HEK293 (cell line): ENCODE measurements at regions not wholly inside any gene's neighbourhood (a gene's known extent, or its start where the extent isn't known, plus 50 kb on each side); places are given as distances from the start of the nearest gene placed in this dataset.

Source experiments
- TSHZ1 ChIP-seq: fragments of 450-650 bp; formaldehyde crosslinking; IDR thresholded peaks from 2 replicates; pipeline ENCODE4 v1.5.1; 2016; ENCODE audit warnings: missing biosample characterization, missing genetic modification characterization, borderline replicate concordance
- YY1 ChIP-seq: fragments of 450-650 bp; formaldehyde crosslinking; IDR thresholded peaks from 2 replicates; pipeline ENCODE4 v1.5.1; 2018; ENCODE audit warnings: missing biosample characterization, missing genetic modification characterization
- ZNF121 ChIP-seq: fragments of 450-650 bp; formaldehyde crosslinking; IDR thresholded peaks from 2 replicates; pipeline ENCODE4 v1.5.1; 2016; ENCODE audit warnings: missing biosample characterization, missing genetic modification characterization
- ZNF350 ChIP-seq: fragments of 450-650 bp; formaldehyde crosslinking; IDR thresholded peaks from 2 replicates; pipeline ENCODE4 v1.5.0; 2017; ENCODE audit warnings: missing biosample characterization, mild to moderate bottlenecking, missing genetic modification characterization
- ZNF366 ChIP-seq: fragments of 450-650 bp; formaldehyde crosslinking; conservative IDR thresholded peaks from 2 replicates; pipeline ENCODE4 v1.5.1; 2016; ENCODE audit warnings: missing biosample characterization, missing genetic modification characterization
- ZNF423 ChIP-seq: fragments of 450-650 bp; formaldehyde crosslinking; IDR thresholded peaks from 2 replicates; pipeline ENCODE4 v1.5.1; 2016; ENCODE audit warnings: missing biosample characterization, missing genetic modification characterization
- ZNF501 ChIP-seq: fragments of 450-650 bp; formaldehyde crosslinking; IDR thresholded peaks from 2 replicates; pipeline ENCODE4 v1.5.1; 2016; ENCODE audit warnings: missing biosample characterization, missing genetic modification characterization
- ZNF670 ChIP-seq: fragments of 450-650 bp; formaldehyde crosslinking; IDR thresholded peaks from 2 replicates; pipeline ENCODE4 v1.5.1; 2016; ENCODE audit warnings: missing biosample characterization, missing genetic modification characterization, low read depth
- TF ChIP-seq, protein P1 (sequence below): fragments of 450-650 bp; formaldehyde crosslinking; IDR thresholded peaks from 2 replicates; pipeline ENCODE4 v1.5.1; 2016; ENCODE audit warnings: missing biosample characterization, missing genetic modification characterization, low read depth
- TF ChIP-seq, protein P2 (sequence below): IDR thresholded peaks from 2 replicates; pipeline ENCODE4 v1.6.1; 2011; ENCODE audit warnings: mild to moderate bottlenecking, low read depth, low read length, borderline replicate concordance

DNA sequence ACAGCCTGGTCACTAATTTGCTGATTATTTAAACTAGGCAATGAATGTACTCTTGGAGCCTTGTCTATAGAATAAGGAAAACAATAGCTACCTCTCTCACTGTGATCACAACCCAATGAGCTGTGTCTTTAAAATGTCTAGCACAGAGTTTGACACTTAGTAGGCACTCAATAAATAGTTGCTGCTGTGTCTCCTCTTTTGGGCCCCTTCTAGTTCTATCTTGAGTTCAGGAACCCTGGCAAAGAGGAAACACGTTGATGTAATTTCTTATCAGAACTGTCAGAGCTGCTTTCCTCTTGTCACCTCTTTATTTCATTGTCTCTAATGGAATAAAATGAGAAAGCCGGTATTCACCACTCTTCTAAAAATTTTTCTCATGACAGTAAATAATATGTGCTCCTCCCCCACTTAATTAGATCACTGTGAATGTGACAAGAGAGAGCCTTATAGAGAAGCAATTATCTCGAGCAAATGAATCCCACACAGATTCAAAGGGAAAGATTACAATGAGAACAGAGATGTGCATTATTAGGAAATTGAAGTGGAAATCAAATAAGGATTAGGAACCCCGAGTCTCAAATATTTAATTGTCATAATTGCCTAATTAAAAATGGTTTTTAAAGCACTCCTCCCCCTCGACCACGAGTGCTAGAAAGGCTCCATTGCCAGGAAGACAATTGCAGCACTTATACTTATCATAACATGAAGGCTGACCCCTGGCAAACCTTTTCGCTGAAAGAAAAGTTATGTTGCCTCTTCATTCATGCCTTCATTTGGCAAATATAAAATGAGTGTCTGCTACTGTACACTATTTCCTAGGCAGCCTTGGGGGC, 175.0 kb upstream of the BDNF start:
- TF ChIP-seq ZNF121 (tag by site-specific recombination): no peak
- TF ChIP-seq ZNF423: no peak
- TF ChIP-seq, protein P1, sequence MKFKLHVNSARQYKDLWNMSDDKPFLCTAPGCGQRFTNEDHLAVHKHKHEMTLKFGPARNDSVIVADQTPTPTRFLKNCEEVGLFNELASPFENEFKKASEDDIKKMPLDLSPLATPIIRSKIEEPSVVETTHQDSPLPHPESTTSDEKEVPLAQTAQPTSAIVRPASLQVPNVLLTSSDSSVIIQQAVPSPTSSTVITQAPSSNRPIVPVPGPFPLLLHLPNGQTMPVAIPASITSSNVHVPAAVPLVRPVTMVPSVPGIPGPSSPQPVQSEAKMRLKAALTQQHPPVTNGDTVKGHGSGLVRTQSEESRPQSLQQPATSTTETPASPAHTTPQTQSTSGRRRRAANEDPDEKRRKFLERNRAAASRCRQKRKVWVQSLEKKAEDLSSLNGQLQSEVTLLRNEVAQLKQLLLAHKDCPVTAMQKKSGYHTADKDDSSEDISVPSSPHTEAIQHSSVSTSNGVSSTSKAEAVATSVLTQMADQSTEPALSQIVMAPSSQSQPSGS (tag by site-specific recombination): no peak
- TF ChIP-seq ZNF350 (tag by site-specific recombination): no peak
- no peak for TF ChIP-seq YY1
- no peak for TF ChIP-seq ZNF366 (tag by site-specific recombination)
- TF ChIP-seq ZNF501 (tag by site-specific recombination): no peak
- TF ChIP-seq TSHZ1 (tag by site-specific recombination): no peak
- TF ChIP-seq ZNF670: no peak
- TF ChIP-seq, protein P2, sequence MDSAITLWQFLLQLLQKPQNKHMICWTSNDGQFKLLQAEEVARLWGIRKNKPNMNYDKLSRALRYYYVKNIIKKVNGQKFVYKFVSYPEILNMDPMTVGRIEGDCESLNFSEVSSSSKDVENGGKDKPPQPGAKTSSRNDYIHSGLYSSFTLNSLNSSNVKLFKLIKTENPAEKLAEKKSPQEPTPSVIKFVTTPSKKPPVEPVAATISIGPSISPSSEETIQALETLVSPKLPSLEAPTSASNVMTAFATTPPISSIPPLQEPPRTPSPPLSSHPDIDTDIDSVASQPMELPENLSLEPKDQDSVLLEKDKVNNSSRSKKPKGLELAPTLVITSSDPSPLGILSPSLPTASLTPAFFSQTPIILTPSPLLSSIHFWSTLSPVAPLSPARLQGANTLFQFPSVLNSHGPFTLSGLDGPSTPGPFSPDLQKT: no peak
